Activated CD4-positive, alpha-beta T cell treated with anti-CD3 and anti-CD28 coated beads, Interleukin-10, Interleukin-2, amounts not matched to agents 100 ng/mL and 50 ng/mL, durations not matched to agents 16 hours and 8 hours (primary cell): ENCODE measurements at regions not wholly inside any gene's neighbourhood (a gene's known extent, or its start where the extent isn't known, plus 50 kb on each side); places are given as distances from the start of the nearest gene placed in this dataset.

Source experiments
- DNase-seq: peaks from one replicate; pipeline ENCODE4 v3.0.0-alpha.2; 2020

DNA sequence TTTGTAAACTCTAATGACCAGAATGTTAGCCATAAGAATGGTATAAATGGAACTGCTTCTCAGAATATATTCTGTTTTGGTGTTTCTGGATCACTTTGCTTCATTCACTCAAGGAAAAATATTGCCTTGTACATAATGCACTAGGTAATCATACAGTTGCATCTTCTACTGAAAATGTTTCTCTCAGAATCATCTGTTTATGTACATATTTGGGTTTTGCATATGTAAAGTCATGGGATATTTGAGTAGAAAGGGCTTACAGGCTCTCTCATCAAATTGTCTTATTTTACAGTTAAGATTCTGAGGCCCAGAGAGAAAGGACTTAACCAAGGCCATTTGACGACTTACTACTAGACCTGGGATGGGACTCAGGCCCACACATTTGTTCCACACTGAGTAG is 97.8 kb upstream of the PALM2AKAP2 start:
- DNase-seq, result no peak

GRCh38 chr9:109683521-109683920 is 96.5 kb upstream of the PALM2AKAP2 start:
- no peak for DNase-seq

DNA sequence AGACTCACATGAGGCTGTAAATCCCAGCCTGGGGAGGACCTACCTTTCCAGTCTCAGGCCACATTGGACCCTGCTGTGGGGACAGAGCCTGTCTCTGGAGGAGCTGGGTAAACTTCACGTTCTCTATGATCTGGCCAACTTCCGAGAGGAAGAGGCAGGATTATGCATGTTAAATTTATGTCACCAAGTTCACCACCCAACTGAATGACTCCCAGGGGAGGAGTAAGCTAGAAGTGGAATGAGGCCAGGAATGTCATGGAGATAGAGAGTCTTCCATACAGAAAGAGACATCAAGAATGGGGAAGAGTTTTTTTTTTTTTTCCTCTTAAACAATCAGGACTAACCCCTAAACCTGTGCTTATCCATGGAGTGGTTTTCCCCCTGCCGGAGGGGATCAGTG is 90.3 kb upstream of the PALM2AKAP2 start:
- no peak for DNase-seq

- DNase-seq, result no peak
These were observed 81.0 kb upstream of the PALM2AKAP2 start for GRCh38 chr9:109699019-109699418.

DNA sequence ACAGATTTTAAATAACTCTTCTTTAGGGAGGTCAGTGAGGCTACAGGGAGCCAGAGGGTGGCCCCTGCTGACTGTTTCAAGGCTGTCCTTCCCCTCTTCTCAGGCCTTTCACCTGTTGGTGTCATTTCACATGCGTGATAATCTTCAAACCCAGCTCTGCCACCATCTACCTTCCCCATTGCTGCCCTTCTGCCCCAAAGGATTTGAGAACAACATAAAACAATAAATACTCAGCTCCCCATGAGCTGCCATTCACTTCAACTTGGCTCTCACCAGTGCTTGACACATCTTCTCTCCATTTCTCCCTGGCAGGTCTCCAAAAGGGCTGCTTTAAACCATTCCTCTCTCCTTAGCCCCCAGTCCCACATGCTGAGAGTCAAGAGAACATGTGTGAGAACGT is 75.5 kb upstream of the PALM2AKAP2 start:
- DNase-seq, result no peak

- DNase-seq, result peak; percentile 1
These were observed 74.5 kb upstream of the PALM2AKAP2 start for GRCh38 chr9:109705515-109705914.

DNA sequence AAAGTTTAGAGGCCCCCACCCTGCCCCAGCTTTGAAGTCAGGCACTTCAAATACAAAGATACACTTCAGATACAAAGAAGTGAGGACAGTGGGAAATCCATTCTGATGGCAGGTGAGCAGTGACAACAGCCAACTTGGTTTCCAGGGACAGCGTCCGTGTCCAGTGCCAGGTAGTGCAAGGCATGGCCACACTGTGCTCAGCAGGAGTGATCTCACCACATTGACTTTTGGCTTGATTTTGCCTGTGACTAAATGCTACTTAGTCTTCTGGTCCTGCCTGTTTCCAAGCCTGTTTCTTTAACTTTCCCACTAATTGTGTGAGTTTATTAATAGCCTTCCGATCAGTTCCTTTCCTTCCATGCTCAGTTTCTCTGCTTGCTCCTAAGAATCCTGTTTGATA is 72.6 kb upstream of the PALM2AKAP2 start:
- no peak for DNase-seq

- DNase-seq, result no peak
These were observed 71.5 kb upstream of the PALM2AKAP2 start for GRCh38 chr9:109708451-109708945.

DNA sequence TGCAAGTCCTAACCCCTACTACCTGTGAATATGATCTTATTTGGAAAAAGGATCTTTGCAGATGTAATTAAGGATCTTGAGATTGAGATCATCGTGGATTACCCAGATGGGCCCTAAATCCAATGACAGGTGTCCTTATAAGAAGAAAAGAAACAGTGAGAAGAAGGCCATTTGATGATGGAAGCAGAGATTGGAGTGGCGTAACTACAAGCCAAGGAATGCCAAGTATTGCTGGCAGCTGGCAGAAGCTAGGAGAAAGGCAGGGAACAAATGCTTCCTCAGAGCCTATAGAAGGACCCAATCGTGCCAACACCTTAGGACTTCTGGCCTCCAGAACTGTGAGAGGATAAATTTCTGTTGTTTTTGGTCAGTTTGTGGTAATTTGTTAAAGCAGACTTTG is 70.1 kb upstream of the PALM2AKAP2 start:
- no peak for DNase-seq

GRCh38 chr9:109710830-109711229 is 69.2 kb upstream of the PALM2AKAP2 start:
- no peak for DNase-seq

DNA sequence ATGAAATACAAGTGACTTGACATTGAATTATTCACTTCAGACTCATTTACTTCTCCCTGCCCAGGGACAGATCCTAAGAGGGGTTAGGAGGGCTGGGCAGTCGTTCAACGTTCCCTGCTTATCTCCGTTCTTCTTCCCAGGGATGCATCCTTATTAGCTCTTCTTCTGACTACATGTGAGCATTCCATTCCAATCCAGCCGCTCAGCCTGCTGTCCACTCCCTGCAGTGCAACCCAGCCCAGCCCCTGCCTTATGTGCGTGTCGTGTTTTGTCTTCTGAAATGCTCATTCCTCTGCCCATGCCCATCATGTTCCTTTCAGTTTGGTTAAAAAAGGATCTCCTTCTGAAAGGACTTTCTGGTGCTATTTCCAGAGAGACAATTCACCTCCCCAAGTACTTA is 64.7 kb upstream of the PALM2AKAP2 start:
- no peak for DNase-seq

DNA sequence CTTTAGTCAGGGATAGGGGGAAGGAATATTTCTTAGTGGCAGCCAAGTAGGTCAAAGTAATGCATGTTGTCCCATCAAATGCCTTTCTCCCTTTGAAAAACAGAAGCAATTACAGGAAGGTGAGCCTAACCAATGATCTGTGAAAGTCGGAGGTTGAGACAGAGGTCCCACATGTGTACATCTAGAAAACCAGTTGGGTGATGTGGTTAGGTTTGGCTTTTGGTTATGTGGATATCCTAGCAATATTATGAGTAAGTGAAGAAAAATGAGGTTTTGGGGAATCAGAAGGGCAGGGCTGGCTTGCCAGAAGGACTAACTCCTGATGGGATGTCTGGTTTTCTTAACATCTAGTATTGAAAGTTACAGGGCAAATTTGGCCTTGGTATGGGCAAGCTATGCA is 63.4 kb upstream of the PALM2AKAP2 start:
- no peak for DNase-seq

GRCh38 chr9:109717342-109717741 is 62.7 kb upstream of the PALM2AKAP2 start:
- peak; percentile 1 for DNase-seq

DNA sequence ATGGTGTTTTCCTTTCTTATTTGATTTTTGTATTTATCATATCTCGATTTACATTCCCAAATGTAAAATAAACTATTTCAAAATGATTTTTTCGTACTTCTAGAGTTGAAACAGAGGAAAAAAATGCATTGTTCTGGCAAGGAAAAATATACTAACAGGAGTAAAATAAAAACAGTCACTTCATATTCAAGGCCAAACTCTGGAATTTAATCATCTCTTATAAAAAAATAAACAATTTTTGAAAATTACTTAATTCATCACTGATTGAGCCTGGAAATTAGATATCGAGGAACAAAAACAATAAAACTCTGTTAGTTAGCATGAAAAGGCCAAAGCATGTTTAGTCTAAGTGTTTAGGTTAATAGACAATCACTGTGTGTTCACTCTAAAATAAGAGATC is 61.1 kb upstream of the PALM2AKAP2 start:
- no peak for DNase-seq

GRCh38 chr9:109721001-109721400 is 59.0 kb upstream of the PALM2AKAP2 start:
- no peak for DNase-seq

DNA sequence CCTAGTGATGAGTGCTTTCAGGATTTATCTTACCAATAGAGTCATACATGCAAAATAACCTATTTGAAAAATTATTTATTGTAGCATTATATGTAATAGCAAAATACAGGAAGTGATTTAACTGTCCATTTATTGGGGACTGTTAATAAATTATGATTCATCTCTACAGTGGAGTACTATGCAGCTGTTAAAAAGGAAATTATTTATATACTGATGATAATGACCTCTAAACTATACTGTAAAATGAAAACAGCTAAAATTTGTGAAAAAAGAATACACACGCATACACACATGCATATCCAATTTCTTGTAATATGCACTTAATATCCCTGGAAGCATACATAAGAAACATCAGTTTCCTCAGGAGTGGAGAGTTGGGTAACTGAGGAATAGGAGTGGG is 58.0 kb upstream of the PALM2AKAP2 start:
- no peak for DNase-seq

GRCh38 chr9:109723781-109724180 is 56.2 kb upstream of the PALM2AKAP2 start:
- DNase-seq, result no peak

DNA sequence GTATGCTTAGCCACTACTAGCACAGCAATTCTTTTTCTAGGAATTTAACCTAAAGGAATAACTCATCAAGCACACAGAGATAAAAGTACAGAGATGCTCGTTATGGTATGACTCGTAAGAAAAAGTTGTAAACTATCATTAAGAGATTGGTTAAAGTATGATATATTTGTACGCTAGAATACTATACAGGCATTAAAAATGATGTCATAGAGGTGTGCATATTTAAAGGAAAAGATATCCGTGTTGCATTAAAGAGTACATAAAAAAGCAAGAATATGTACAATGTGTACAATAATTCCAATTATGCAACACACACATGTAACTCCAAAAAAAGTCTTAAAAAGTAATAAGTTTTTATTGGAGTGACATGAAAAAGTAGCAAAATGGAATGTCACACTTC is 54.5 kb upstream of the PALM2AKAP2 start:
- no peak for DNase-seq

DNA sequence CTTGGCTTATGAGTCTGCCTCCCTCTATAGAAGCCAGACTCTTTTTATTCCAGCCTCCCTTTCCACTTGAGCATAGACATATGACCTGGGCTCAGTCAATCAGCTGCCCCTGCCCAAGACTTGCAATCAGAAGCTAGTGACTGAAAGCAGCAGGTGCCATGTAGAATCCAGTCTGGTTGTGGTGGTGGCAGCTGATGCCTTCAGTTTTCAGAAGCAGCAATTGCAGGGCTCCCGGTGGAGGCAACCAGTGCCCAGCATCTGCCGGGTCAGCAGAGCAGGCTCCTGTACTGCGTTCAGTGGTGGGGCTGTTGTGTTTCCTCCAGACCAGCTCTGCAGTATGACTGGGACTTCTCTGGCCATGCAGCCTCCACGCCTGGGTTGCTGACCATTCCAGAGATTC is 53.9 kb upstream of the PALM2AKAP2 start:
- DNase-seq, result no peak

DNA sequence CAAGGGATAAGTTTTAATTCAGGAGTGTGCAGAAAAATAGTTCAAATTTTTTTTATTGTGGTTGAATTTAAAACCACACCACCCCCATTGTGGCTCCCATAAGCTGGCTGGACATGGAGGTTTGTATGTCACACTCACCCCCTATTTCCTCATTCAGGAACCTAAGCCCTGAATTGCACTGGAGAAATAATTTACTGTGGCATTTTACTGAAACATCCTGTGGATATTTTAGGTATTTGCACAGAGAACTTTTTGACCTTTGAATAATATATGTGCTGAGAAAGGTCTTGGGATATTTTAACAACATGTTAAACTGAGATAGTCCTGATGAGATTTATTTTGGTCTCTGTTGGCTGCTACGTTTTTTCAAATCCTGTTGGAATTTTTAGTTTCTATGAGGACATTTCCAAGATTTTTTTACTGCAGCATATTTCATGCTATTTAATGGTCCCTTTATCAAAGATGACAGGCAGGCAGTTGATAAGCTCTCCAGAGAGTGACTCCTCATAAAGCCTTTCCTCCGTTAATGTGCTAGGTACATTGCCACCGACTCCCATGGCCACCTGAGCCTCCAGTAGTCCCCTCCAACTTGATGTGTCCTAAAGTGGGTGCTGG is 51.2 kb upstream of the PALM2AKAP2 start:
- no peak for DNase-seq

GRCh38 chr9:109729513-109729912 is 50.5 kb upstream of the PALM2AKAP2 start:
- DNase-seq, result no peak
